Heart left ventricle (tissue), 16 donors: ENCODE measurements at regions not wholly inside any gene's neighbourhood (a gene's known extent, or its start where the extent isn't known, plus 50 kb on each side); places are given as distances from the start of the nearest gene placed in this dataset.
"Not testable (repeated sequence)": the region's sequence is repeated elsewhere in the genome, so short reads cannot be mapped to it uniquely, and the experiment has no call there.

ENCODE experiments used
- ATAC-seq, 4 donors: fragments of 200-7000 bp; cut with Tn5 transposase; one replicate each; pipeline ENCODE4 v1.9.1; 2020 to 2022; ENCODE audit warnings: moderate library complexity in 4 of 4, mild to moderate bottlenecking in 3 of 4, moderate number of reproducible peaks in 1 of 4
- DNase-seq, 5 donors: peaks; one replicate each; pipeline ENCODE4 v3.0.0-alpha.2; 2020
- H3K27ac ChIP-seq, 12 donors: fragments of 200-600 bp; sonication (generic) in 4 of 12; one replicate each; pipeline versions ENCODE4 v1.5.0 to v1.8.0; 2016 to 2022; ENCODE audit warnings: mild to moderate bottlenecking in 2 of 12
- H3K27me3 ChIP-seq, 9 donors: fragments of 200-600 bp; sonication (generic) in 2 of 9; one replicate each; pipeline versions ENCODE4 v1.5.1 to v1.8.0; 2016 to 2022; ENCODE audit warnings: mild to moderate bottlenecking in 3 of 9
- H3K36me3 ChIP-seq, 9 donors: fragments of 200-600 bp; sonication (generic) in 2 of 9; one replicate each; pipeline versions ENCODE4 v1.5.0 to v1.8.0; 2018 to 2022; ENCODE audit warnings: mild to moderate bottlenecking in 2 of 9
- H3K4me1 ChIP-seq, 12 donors: fragments of 200-600 bp; sonication (generic) in 4 of 12; one replicate each; pipeline versions ENCODE4 v1.5.0 to v1.8.0; 2016 to 2022; ENCODE audit warnings: mild to moderate bottlenecking in 3 of 12
- H3K4me3 ChIP-seq, 12 donors: fragments of 200-600 bp; sonication (generic) in 4 of 12; one replicate each; pipeline versions ENCODE4 v1.5.0 to v1.8.0; 2017 to 2022; ENCODE audit warnings: mild to moderate bottlenecking in 9 of 12, moderate library complexity in 4 of 12
- H3K9me3 ChIP-seq, 12 donors: fragments of 200-600 bp; sonication (generic) in 4 of 12; one replicate each; pipeline versions ENCODE4 v1.5.0 to v1.8.0; 2016 to 2022; ENCODE audit warnings: mild to moderate bottlenecking in 1 of 12
- POLR2A ChIP-seq, 2 donors: fragments of 450-650 bp; IDR thresholded peaks; one replicate each; pipeline ENCODE4 v1.6.1; 2017; ENCODE audit warnings: antibody characterized with exemption in 2 of 2, mild to moderate bottlenecking in 2 of 2, moderate library complexity in 2 of 2
- WGBS, 4 donors: extraction: QIAGEN DNeasy Blood & Tissue Kit in 2 of 4; methylation state at CpG; one replicate each; pipeline versions ENCODE4 v1.1.5 to v1.1.7; 2013 to 2018; 5-methylcytosine and 5-hydroxymethylcytosine counted together
- intact Hi-C, 10 donors: fragments of 100-400 bp; cut with DNase I; formaldehyde crosslinking; loops; one replicate each; pipeline versions ENCODE4 v1.11.1 to v1.14.2; 2022
- TF ChIP-seq, protein P1 (sequence below), 12 donors: fragments of 200-600 bp; sonication (generic) in 4 of 12; IDR thresholded peaks; one replicate each; pipeline versions ENCODE4 v1.5.0 to v1.8.0; 2018 to 2022; ENCODE audit warnings: antibody characterized with exemption in 12 of 12, mild to moderate bottlenecking in 5 of 12
- donor health status: ischemic (EF 13 %, LVEDD 7.1; RV severe dilation, severe dysfunction).
- donor health status: healthy with polysubstance abuse.
- donor health status: DM: no; HTN: yes; CAD: no.
- donor health status: DM: no; HTN: no; CAD: no.
- donor health status: ischemic (EF 25% LVEDD 6.9; RV normal size, moderate dysfunction).
- donor health status: ischemic (EF 25% LVEDD 5.7; RV mildly dilated, moderate dysfunction).
- donor health status: healthy.
- donor health status: DM: yes; HTN: yes; CAD: no.
- donor health status: ischemic (EF 35%, LVEDD 5.7; RV mildly dilated, moderate dysfunction).
- donor health status: nonischemic (EF 11% LVEDD 7.7; RV severe dilation, severe dysfunction).
- donor health status: DM: yes; HTN: yes; CAD: no.
- donor health status: PGD.
- donor health status: ischemic (EF 29% LVEDD 5.4; RV normal size, mild dysfunction).
- donor health status: nonischemic (EF 23%, LVEDD 6.1; RV moderate dilation, normal function).

DNA sequence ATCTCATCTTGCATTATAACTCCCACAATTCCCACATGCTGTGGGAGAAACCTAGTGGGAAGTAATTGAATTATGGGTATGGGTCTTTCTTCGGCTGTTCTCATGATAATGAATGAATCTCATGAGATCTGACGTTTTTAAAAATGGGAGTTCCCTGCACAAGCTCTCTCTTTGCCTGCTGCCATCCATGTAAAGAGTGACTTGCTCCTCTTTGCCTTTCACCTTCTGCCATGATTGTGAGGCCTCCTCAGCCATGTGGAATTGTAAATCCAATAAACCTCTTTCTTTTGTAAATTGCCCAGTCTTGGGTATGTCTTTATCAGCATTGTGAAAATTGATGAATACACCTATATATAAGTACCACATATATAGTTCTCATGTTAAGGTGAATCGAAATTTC is 961.7 kb upstream of the COX7C start:
- Histone ChIP-seq H3K9me3 (peaks cover 0 to 21% (median 7%) of the 10 kb centered on the region in 12 donors), H3K27me3 (no peaks in the 10 kb centered on the region), H3K36me3 (no peaks in the 10 kb centered on the region), H3K4me3 (no peak overlapping the region), H3K4me1 (no peaks in the 10 kb centered on the region), H3K27ac (no peak overlapping the region)
- 67 to 76% (median 68%) methylated on average over 3 of the region's 3 CpGs for WGBS, 4 donors
- TF ChIP-seq POLR2A (IDR thresholded peaks at IDR 0.05) = no peak
- TF ChIP-seq, protein P1, sequence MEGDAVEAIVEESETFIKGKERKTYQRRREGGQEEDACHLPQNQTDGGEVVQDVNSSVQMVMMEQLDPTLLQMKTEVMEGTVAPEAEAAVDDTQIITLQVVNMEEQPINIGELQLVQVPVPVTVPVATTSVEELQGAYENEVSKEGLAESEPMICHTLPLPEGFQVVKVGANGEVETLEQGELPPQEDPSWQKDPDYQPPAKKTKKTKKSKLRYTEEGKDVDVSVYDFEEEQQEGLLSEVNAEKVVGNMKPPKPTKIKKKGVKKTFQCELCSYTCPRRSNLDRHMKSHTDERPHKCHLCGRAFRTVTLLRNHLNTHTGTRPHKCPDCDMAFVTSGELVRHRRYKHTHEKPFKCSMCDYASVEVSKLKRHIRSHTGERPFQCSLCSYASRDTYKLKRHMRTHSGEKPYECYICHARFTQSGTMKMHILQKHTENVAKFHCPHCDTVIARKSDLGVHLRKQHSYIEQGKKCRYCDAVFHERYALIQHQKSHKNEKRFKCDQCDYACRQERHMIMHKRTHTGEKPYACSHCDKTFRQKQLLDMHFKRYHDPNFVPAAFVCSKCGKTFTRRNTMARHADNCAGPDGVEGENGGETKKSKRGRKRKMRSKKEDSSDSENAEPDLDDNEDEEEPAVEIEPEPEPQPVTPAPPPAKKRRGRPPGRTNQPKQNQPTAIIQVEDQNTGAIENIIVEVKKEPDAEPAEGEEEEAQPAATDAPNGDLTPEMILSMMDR (IDR thresholded peaks at IDR 0.05) = no peak
- intact Hi-C loops = no loop called here
- DNase-seq (no peak), ATAC-seq (no peak)

GRCh38 chr5:85657328-85657727 is 960.4 kb upstream of the COX7C start:
- H3K27me3 ChIP-seq, intact Hi-C loops, H3K27ac ChIP-seq, H3K4me1 ChIP-seq, H3K4me3 ChIP-seq, DNase-seq, ATAC-seq, H3K36me3 ChIP-seq: not testable (repeated sequence)
- WGBS, 4 donors = 79 to 95% (median 87%) methylated on average over 1 of the region's 1 CpG
- H3K9me3 ChIP-seq = peaks cover 0 to 21% (median 7%) of the 10 kb centered on the region in 12 donors

- H3K27me3 ChIP-seq, H3K27ac ChIP-seq, H3K36me3 ChIP-seq, intact Hi-C loops, ATAC-seq, H3K4me1 ChIP-seq, DNase-seq, H3K9me3 ChIP-seq, H3K4me3 ChIP-seq: not testable (repeated sequence)
- WGBS, 4 donors = 91 to 96% (median 93%) methylated on average over 7 to 24 of the region's 29 CpGs
These were observed 954.6 kb upstream of the COX7C start for GRCh38 chr5:85662969-85663707.

- intact Hi-C loops = no loop called here
- Histone ChIP-seq H3K4me1 (no peaks in the 10 kb centered on the region), H3K27ac (no peak overlapping the region), H3K27me3 (no peaks in the 10 kb centered on the region), H3K4me3 (no peak overlapping the region), H3K9me3 (peaks cover 0 to 5% (median 0%) of the 10 kb centered on the region in 12 donors), H3K36me3 (no peaks in the 10 kb centered on the region)
- ATAC-seq = no peak
- no peak for TF ChIP-seq POLR2A (IDR thresholded peaks at IDR 0.05)
- TF ChIP-seq, protein P1 (IDR thresholded peaks at IDR 0.05) = no peak
- WGBS, 4 donors = 57 to 80% (median 70%) methylated on average over 2 of the region's 2 CpGs
- no peak for DNase-seq
These were observed 954.1 kb upstream of the COX7C start for GRCh38 chr5:85663708-85664031.

- peaks cover 0 to 5% (median 0%) of the 10 kb centered on the region in 12 donors for H3K9me3 ChIP-seq
- ATAC-seq (no peak), DNase-seq (no peak)
- no peaks in the 10 kb centered on the region for H3K36me3 ChIP-seq
- no peaks in the 10 kb centered on the region for H3K27me3 ChIP-seq
- H3K4me1 ChIP-seq = no peaks in the 10 kb centered on the region
- H3K4me3 ChIP-seq = no peak overlapping the region
- intact Hi-C loops = no loop called here
- no peak for TF ChIP-seq POLR2A (IDR thresholded peaks at IDR 0.05)
- TF ChIP-seq, protein P1 (IDR thresholded peaks at IDR 0.05) = no peak
- no peak overlapping the region for H3K27ac ChIP-seq
These were observed 947.3 kb upstream of the COX7C start for GRCh38 chr5:85670417-85670816.
